GM12878 (cell line): ENCODE measurements at regions not wholly inside any gene's neighbourhood (a gene's known extent, or its start where the extent isn't known, plus 50 kb on each side); places are given as distances from the start of the nearest gene placed in this dataset.

Experiments
- BRCA1 ChIP-seq: IDR thresholded peaks from 2 replicates; pipeline ENCODE4 v1.6.1; 2011; ENCODE audit warnings: low read depth, low read length, improper control_type of control experiment
- GABPA ChIP-seq: IDR thresholded peaks from 2 replicates; pipeline ENCODE4 v1.6.1; 2014; ENCODE audit warnings: antibody characterized with exemption, low read depth, mild to moderate bottlenecking, inconsistent platforms
- POLR2A ChIP-seq: IDR thresholded peaks from 2 replicates; pipeline ENCODE4 v1.6.1; 2011; ENCODE audit warnings: low read depth, mild to moderate bottlenecking, low read length
- SUZ12 ChIP-seq: fragments of 200-600 bp; sonication (generic); IDR thresholded peaks from one replicate; pipeline ENCODE4 v1.6.1; 2018; ENCODE audit warnings: antibody characterized with exemption, mild to moderate bottlenecking; ENCODE audit not compliant: unreplicated experiment
- TAF1 ChIP-seq: IDR thresholded peaks from 2 replicates; pipeline ENCODE4 v1.6.1; 2011; ENCODE audit warnings: mild to moderate bottlenecking, low read depth, low read length, borderline replicate concordance
- TF ChIP-seq, protein P1 (sequence below): IDR thresholded peaks from 2 replicates; pipeline ENCODE4 v1.6.1; 2012; ENCODE audit warnings: mild to moderate bottlenecking, low read depth, low read length
- TF ChIP-seq, protein P2 (sequence below): fragments of 450-650 bp; IDR thresholded peaks from 2 replicates; pipeline ENCODE4 v1.6.1; 2016; ENCODE audit warnings: mild to moderate bottlenecking
- TF ChIP-seq, protein P3 (sequence below): IDR thresholded peaks from 2 replicates; pipeline ENCODE4 v1.6.1; 2012; ENCODE audit warnings: low read length, inconsistent platforms

DNA sequence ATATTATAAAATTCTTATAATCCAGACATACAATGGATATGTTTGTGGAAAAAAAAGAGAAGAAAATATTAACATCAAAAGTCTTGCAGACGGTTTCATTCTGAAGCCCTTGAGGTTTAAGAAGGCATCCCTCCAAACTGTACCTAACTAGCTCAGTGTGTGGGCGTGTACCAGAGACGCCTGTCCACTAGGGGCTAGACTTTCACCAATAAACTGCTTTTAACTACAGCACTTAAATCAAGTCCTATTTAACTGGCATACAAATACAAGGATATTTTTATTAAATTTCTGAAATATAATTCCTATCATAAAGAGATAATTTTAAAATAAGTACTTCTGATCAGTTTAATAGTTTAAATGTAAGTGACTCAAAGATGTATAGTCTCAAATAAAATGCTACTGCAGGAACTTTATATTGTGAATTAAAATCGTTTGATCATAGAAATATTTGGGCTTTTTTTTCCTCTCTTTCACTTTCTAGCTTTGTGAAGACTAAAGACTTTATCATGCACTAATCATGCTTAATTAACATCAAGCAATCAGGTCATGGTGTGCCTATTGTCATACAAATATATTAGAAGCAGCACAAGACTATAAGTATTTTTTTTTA, 437.7 kb downstream of the SATB2 start:
- no peak for TF ChIP-seq POLR2A
- TF ChIP-seq GABPA = no peak
- TF ChIP-seq, protein P1, sequence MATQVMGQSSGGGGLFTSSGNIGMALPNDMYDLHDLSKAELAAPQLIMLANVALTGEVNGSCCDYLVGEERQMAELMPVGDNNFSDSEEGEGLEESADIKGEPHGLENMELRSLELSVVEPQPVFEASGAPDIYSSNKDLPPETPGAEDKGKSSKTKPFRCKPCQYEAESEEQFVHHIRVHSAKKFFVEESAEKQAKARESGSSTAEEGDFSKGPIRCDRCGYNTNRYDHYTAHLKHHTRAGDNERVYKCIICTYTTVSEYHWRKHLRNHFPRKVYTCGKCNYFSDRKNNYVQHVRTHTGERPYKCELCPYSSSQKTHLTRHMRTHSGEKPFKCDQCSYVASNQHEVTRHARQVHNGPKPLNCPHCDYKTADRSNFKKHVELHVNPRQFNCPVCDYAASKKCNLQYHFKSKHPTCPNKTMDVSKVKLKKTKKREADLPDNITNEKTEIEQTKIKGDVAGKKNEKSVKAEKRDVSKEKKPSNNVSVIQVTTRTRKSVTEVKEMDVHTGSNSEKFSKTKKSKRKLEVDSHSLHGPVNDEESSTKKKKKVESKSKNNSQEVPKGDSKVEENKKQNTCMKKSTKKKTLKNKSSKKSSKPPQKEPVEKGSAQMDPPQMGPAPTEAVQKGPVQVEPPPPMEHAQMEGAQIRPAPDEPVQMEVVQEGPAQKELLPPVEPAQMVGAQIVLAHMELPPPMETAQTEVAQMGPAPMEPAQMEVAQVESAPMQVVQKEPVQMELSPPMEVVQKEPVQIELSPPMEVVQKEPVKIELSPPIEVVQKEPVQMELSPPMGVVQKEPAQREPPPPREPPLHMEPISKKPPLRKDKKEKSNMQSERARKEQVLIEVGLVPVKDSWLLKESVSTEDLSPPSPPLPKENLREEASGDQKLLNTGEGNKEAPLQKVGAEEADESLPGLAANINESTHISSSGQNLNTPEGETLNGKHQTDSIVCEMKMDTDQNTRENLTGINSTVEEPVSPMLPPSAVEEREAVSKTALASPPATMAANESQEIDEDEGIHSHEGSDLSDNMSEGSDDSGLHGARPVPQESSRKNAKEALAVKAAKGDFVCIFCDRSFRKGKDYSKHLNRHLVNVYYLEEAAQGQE = no peak
- no peak for TF ChIP-seq TAF1
- TF ChIP-seq, protein P2, sequence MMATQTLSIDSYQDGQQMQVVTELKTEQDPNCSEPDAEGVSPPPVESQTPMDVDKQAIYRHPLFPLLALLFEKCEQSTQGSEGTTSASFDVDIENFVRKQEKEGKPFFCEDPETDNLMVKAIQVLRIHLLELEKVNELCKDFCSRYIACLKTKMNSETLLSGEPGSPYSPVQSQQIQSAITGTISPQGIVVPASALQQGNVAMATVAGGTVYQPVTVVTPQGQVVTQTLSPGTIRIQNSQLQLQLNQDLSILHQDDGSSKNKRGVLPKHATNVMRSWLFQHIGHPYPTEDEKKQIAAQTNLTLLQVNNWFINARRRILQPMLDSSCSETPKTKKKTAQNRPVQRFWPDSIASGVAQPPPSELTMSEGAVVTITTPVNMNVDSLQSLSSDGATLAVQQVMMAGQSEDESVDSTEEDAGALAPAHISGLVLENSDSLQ = no peak
- TF ChIP-seq SUZ12 = no peak
- TF ChIP-seq, protein P3, sequence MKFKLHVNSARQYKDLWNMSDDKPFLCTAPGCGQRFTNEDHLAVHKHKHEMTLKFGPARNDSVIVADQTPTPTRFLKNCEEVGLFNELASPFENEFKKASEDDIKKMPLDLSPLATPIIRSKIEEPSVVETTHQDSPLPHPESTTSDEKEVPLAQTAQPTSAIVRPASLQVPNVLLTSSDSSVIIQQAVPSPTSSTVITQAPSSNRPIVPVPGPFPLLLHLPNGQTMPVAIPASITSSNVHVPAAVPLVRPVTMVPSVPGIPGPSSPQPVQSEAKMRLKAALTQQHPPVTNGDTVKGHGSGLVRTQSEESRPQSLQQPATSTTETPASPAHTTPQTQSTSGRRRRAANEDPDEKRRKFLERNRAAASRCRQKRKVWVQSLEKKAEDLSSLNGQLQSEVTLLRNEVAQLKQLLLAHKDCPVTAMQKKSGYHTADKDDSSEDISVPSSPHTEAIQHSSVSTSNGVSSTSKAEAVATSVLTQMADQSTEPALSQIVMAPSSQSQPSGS = no peak
- TF ChIP-seq BRCA1 = no peak
